Left ventricle myocardium superior (tissue), 1 donor: ENCODE measurements at regions not wholly inside any gene's neighbourhood (a gene's known extent, or its start where the extent isn't known, plus 50 kb on each side); places are given as distances from the start of the nearest gene placed in this dataset.

Experiments
- ATAC-seq: fragments of 200-7000 bp; cut with Tn5 transposase; one replicate; pipeline ENCODE4 v1.9.1; 2020; ENCODE audit warnings: mild to moderate bottlenecking, moderate library complexity
- DNase-seq: peaks from one replicate; pipeline ENCODE4 v3.0.0-alpha.2; 2020
- intact Hi-C: fragments of 100-400 bp; cut with micrococcal nuclease; formaldehyde crosslinking; loops from one replicate; pipeline ENCODE4 v1.11.0; 2022
- donor health status: DM: no; HTN: yes; CAD: no; lungs with severe emphysema.

- no peak for ATAC-seq
- DNase-seq = no peak
- intact Hi-C loops = no loop called here
Measured at GRCh38 chrX:116628464-116628863, 165.7 kb upstream of the CT83 start.

- DNase-seq = no peak
- intact Hi-C loops = no loop called here
- ATAC-seq = no peak
Measured at GRCh38 chrX:116618546-116618945, 155.8 kb upstream of the CT83 start.

DNA sequence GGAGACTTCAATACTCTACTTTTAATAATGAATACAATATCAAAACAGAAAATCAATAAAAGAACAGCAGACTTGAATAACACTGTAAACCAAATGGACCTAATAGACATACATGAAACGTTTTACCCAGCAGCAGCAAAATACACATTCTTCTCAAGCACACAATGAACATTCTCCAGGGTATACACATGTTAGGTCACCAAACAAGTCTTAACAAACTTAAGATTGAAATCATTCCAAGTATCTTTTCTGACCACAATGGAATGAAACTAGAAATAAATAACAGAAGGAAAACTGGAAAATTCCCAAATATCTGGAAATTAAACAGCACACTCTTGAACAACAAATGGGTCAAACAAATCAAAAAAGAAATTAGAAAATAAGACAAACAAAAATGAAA, 145.0 kb upstream of the CT83 start:
- intact Hi-C loops = no loop called here
- DNase-seq (no peak), ATAC-seq (no peak)

- intact Hi-C loops = no loop called here
- DNase-seq (no peak), ATAC-seq (no peak)
Measured at GRCh38 chrX:116605576-116605975, 142.8 kb upstream of the CT83 start.

DNA sequence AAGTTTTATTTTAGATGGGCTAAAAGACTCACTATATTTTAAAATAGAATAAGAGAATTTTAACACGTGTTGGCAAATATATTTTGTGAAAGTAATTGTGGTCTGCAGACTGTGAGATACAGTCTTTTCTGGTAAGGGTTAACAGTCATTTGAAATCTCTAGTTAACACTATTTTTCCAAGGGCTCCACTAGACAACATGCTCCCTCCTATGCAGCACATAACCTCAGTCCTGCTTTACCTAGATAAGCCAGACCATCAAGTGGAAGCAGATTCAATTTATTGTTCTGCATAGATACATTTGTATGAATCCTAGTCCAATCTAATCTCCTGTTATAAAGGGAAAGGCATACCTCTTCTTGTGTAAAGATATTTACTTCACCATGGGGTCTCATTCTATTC, 133.2 kb upstream of the CT83 start:
- intact Hi-C loops = no loop called here

More for the DNA sequence above, 133.2 kb upstream of the CT83 start:
- DNase-seq (no peak), ATAC-seq (no peak)
